ENCODE measurements at regions not wholly inside any gene's neighbourhood (a gene's known extent, or its start where the extent isn't known, plus 50 kb on each side); places are given as distances from the start of the nearest gene placed in this dataset.
"Not testable (repeated sequence)": the region's sequence is repeated elsewhere in the genome, so short reads cannot be mapped to it uniquely, and the experiment has no call there.

DNA sequence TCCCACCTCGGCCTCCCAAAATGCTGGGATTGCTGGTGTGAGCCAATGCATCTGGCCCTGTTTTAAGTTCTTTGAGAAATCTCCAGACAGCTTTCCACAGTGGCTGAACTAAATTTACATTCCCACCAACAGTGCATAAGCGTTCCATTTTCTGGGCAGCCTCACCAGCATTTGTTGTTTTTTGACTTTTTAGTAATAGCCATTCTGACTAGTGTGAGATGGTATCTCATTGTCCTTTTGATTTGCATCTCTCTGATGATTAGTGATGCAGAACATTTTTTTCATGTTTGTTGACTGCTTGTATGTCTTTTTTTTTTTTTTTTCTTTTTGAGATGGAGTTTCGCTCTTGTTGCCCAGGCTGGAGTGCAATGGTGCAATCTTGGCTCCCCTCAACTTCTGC is 117.4 kb upstream of the TBX3 start:
- DNase-seq; in situ Hi-C loops (cut with MboI; ENCODE audit: low pct_unique_long_range_greater_than_20kb, low sequenced_read_pairs): not testable (repeated sequence)

DNA sequence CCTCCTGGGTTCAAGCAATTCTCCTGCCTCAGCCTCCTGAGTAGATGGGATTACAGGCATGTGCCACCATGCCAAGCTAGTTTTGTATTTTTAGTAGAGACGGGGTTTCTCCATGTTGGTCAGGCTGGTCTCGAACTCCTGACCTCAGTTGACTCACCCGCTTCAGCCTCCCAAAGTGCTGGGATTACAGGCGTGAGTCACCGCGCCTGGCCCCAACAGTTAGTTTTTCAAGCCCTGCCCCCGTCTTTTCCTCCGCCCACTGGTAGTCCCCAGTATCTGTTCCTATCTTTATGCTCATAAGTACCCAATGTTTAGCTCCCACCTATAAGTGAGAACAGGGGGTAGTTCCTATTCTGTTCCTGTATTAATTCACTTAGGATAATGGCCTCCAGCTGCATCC is 116.6 kb upstream of the TBX3 start:
- DNase-seq; in situ Hi-C loops (cut with MboI; ENCODE audit: low pct_unique_long_range_greater_than_20kb, low sequenced_read_pairs): not testable (repeated sequence)

DNA sequence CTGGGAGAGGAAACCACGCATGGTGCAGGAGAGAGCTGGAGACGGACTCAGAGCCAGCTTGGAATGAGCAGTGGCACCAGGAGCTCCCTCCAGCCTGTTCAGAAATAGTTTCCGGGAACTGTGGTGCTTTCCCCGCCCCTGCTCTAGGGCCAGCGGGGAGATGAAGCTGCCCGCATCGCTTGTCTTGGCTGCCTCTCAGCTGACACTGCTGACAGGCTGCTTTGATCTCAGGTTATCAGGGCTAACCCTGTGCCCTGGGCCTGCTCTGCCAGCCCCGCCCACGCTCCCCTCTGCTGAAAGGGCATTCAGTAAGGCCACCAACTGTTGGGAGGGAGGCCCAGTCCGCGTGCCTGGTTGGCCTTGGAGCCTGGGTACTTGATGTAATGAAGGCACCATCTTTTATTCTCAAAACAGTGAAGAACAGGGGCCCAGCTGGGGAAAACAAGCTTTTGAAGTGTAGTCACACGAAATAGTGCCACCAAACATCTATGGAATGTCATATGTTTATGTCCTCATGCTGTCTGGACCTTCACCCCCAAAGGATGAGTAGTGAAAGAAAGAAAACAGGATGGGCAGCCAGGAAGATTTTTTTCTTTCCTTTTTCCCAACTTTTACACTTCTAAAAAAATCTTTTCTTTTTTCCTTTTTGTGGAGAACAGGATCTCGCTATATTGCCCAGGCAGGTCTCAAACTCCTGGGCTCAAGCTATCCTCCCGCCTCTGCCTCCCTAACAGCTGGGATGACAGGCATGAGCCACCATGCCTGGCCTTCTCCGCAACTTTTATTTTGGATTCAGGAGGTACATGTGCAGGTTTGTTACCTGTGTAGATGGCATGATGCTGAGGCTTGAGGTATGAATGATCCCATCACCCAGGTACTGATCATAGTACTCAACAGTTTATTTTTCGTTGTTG is 115.9 kb upstream of the TBX3 start:
- no peak for DNase-seq
- in situ Hi-C loops (cut with MboI; ENCODE audit: low pct_unique_long_range_greater_than_20kb, low sequenced_read_pairs), result no loop called here

DNA sequence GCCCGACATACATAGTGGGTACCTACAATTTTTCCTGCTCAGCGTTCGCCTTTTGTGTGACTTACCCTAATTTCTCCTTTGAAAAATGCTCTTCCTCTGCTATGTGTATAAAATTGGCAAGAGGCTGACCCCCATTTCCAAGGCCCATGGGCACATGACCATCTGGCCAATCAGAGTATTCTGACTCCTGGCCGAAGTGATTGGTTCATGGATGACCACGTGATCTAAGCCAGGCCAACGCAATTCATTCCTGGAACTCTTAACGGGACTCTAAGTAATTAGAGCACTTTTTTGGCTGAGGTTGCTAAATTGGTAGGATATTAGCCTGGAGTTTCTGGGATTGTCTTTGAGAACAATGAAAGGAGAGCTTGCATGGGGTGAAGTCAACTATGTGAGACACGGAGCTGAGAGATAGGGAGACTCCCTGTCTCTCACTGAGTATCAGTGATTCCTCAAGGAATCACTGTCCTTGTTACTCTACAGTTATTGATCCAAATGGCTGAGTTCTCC is 110.1 kb upstream of the TBX3 start:
- DNase-seq, result no peak
- in situ Hi-C loops (cut with MboI; ENCODE audit: low pct_unique_long_range_greater_than_20kb, low sequenced_read_pairs), result no loop called here

DNA sequence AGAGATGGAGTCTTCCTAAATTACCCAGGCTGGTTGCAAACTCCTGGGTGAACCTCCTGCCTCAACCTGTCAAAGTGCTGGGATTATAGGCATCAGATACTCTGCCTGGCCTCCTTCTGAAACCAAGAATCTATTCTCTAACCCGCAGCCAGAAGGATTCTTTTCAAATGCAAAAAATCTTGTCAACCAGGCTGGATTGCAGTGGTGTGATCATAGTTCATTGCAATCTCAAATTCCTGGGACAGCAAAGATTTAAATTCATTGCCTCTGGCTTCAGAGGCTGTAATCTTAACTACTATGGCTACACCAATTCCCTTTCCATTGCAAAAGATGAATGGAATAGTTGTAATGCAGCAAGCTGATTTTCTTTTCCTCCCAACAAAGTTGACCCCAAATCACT is 106.3 kb upstream of the TBX3 start:
- no peak for DNase-seq
- in situ Hi-C loops (cut with MboI; ENCODE audit: low pct_unique_long_range_greater_than_20kb, low sequenced_read_pairs), result no loop called here

DNA sequence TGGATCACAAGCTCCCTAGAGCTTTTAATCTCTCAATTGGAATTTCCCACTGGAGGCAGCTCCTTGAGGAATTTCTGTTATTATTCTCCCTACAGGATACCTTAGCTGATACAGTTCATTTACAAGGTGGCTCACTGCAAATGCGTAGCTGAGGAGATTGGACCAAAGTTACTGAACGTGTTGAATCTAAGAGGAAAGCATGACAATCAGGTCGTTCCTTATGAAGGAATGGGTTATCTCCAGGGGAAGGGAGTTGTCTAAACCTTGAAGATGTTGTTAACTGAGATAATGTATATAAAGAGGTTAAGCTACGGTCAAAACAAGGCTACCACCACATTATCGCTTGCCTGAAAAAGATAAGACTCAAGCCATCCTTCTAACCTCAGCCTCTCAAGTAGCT is 105.8 kb upstream of the TBX3 start:
- in situ Hi-C loops (cut with MboI; ENCODE audit: low pct_unique_long_range_greater_than_20kb, low sequenced_read_pairs), result no loop called here
- DNase-seq, result no peak

DNA sequence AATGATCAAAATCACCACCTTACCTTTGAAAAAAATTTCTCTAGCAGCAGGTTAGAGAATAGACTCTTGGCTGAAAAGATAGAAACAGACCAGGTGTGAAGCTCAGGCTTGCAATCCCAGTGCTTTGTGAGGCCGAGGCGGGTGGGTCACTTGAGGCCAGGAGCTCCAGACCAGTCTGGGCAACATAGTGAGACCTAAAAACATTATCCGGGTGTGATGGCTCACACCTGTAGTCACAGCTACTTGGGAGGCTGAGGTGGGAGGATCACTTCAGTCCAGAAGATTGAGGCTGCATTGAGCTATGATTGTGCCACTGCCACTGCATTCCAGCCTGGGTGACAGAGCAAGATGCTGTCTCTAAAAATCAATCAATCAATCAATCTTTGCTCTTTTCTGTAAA is 105.3 kb upstream of the TBX3 start:
- DNase-seq, result no peak
- in situ Hi-C loops (cut with MboI; ENCODE audit: low pct_unique_long_range_greater_than_20kb, low sequenced_read_pairs), result no loop called here

DNA sequence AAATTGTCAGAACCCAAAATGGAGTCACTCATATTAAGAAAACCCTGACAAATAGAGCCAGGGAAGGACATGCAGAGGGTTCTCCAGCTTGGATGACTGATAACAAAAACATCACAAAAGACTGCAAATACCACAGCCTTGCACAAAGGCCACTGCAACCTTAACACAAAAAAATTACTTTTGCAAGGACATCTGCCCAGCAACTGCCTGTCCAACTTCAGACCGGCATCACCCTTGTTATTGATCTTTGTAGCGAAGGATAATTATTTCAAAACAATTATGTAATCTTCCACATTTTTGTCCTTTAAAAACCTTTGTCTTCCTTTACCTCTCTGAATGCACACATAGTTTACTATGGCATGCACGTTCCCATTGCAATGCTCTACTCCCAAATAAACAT is 100.6 kb upstream of the TBX3 start:
- DNase-seq, result no peak
- in situ Hi-C loops (cut with MboI; ENCODE audit: low pct_unique_long_range_greater_than_20kb, low sequenced_read_pairs), result no loop called here

DNA sequence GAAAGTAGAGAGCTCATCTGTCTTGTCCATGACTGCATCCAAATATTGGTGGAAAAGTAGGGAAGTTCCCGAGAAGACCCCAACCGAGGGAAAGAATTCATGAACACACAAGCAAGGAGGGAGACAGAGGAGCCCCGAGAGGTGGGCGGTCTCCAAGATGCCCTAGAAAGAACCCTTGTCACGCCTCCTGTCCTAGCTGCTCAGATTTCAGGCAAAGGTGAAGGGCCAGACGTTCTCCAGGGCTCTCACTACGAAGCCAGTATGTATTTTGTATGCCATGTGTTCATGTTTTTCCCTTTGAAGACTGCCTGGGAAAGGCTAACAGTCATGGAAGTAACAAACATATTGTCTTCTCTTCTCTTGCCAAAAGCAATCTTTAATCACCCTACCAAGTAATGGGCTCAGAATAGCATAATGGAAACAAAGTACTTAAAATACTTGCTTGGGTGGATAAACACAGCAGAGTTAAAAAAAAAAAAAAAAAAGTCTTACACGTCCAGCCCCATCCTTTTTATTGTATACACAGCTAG is 99.2 kb upstream of the TBX3 start:
- in situ Hi-C loops (cut with MboI; ENCODE audit: low pct_unique_long_range_greater_than_20kb, low sequenced_read_pairs), result no loop called here
- DNase-seq, result no peak

DNA sequence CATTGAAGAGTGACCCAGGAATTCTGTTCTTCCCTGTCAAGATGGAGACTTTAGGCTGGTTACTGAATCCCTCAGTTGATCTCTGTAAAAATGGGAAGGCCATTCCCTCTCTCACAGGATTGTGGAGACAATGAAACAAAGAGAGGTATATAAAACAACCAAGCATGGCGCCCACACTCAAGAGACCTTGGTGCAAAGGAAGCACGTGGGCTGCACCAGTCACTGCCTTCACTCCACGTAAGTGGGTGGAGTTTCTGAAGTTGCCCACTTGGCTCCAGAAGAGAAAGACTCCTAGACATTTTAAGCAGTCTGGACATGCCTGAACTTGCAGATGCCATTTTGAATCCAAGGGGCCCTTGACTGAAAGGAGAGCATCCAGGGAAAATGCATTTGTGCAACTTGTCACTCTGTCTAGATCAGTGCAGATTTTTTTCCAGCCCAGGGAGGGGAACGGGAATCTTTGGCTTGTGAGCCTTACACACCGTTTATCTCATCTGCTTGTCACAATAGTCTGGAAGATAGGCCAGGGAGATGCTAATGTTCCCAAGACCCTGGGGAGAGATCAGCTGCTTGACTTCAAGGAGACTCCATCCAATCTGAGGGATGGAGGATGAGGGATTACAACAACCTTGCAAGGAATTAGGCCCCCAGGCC is 96.9 kb upstream of the TBX3 start:
- in situ Hi-C loops (cut with MboI; ENCODE audit: low pct_unique_long_range_greater_than_20kb, low sequenced_read_pairs), result no loop called here
- no peak for DNase-seq

DNA sequence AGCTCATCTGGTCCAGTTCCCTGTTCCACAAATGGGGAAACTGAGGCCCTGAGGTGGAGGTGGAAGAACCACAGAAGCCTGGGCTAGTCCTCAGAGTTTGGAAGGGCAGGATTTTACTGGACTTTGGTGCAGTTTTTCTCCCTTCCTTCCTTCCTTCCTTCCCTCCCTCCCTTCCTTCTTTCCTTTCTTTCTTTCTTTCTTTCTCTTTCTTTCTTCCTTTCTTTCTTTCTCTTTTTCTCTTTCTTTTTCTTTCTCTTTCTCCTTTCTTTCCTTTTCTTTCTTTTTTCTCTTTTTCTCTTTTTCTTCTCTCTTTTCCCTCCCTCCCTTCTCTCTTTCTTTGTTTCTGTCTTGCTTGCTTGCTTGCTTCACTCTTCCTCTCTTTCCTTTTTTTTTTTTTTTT is 95.7 kb upstream of the TBX3 start:
- in situ Hi-C loops (cut with MboI; ENCODE audit: low pct_unique_long_range_greater_than_20kb, low sequenced_read_pairs), result no loop called here
- no peak for DNase-seq

DNA sequence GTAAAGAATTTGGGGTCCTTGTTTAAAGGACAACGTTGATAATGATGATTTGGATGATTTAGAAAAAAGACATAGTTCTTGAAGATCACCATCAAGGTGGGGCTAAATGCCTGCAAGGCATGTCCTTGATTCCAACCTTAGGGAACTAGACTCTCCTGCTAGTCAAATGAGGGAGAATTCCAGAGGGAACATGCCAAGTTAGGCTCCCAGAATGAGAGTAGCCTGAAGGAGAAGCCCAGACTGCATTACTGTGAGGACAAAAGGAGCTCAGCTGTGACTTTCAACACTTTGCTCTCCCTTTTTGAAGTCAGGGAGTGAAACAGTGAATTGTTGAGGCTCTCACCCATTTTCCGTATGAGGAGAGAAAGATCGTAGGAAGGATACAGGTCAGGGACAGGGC is 95.2 kb upstream of the TBX3 start:
- no peak for DNase-seq
- in situ Hi-C loops (cut with MboI; ENCODE audit: low pct_unique_long_range_greater_than_20kb, low sequenced_read_pairs), result no loop called here

DNA sequence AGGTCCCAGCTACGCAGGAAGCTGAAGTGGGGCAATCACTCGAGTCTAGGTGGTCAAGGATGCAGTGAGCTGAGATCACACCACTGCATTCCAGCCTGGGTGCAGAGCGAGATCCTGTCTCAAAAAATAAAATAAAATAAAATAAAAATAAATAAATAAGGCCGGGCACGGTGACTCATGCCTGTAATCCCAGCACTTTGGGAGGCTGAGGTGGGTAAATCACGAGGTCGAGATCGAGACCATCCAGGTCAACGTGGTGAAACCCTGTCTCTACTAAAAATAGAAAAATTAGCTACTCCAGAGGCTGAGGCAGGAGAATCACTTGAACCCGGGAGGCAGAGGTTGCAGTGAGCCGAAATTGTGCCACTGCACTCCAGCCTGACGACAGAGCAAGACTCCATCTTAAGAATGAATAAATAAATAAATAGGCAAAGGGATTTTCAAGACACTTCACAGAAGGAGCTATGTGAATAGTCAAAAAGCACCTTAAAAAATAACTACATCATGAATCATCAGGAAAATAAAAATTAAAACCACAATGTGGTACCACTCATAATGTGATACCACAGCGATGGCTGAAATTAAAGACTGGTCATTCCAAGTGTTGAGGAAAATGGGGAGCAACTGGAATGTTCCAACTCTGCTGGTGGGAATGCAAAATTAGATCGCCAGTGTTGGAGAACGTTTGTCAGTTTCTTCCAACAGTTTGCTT is 92.9 kb upstream of the TBX3 start:
- in situ Hi-C loops (cut with MboI; ENCODE audit: low pct_unique_long_range_greater_than_20kb, low sequenced_read_pairs), result no loop called here
- DNase-seq, result no peak

DNA sequence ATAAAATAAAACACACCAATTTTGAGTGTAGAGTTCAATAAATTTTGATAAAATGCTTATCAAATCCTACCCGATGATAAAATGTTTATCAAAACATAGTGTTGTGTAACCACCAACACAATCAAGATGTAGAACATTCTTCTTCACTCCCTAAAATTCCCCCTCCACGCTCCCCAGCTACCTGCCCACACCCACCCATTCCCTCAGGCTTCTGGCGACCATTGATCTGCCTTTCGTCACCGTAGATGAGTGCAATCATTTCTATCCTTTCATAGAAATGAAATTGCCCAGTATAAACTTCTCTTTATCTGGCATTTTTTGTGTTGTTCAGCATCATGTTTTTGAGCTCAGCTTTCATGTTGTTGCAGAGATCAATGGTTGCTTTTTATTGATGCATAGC is 90.7 kb upstream of the TBX3 start:
- in situ Hi-C loops (cut with MboI; ENCODE audit: low pct_unique_long_range_greater_than_20kb, low sequenced_read_pairs), result no loop called here

DNA sequence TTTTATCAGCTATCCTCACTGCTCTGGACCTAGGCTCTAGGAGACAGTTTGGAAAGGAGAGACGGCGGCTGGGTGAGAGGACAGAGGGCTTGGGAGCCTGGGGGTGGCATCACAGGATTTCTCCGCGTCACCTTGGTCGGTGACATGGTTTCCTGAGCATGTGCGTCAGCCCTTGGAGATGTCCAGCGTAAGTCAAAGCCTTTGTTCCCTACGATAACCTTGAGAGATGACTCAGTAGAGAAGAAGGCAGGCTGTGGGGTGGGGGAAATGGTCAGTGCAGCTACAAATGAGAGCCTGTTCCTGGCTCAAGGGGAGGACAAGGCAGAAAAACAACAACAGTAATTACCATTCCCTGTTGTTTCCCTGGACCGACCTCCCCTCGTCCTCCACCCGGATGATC is 90.2 kb upstream of the TBX3 start:
- DNase-seq, result no peak
- in situ Hi-C loops (cut with MboI; ENCODE audit: low pct_unique_long_range_greater_than_20kb, low sequenced_read_pairs), result no loop called here

More for the DNA sequence above, 90.7 kb upstream of the TBX3 start:
- no peak for DNase-seq

DNA sequence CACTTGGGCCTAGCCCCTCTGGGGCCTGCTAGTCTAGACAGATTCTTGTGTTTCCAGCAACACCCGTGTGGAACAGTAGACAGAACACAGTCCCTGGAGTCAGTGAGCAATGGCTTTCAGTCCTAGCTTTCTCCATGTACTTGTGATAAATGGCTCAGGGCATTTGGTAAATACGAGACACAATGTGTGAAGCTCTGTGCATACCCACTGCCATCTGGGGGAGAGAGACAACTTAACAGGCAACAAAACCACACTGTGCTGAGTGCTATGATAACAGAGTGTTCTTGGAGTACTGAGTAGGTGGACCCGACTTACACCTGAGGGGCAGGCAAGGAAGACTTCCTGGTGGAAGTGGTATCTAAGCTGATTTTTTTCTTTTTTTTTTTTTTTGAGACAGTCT is 86.3 kb upstream of the TBX3 start:
- DNase-seq, result no peak
- in situ Hi-C loops (cut with MboI; ENCODE audit: low pct_unique_long_range_greater_than_20kb, low sequenced_read_pairs), result no loop called here

DNA sequence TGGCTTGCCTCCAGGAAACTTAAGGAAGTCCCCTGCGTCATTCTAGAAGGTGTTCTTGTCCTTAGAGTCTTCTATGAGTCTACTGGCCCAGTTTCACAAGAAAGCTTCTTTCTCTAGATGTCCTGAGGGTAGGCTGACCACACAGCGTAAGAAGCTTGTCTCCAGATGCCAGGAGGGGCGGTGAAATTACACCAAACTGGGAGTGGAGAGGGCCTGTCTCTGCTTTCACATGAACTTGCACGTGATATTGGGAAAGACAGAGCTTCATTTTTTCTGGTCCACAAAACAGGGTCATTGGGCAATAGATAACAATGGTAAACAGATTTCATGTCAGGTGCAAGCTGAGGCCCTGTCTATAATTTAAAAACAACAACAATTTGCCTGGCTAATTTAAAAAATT is 85.7 kb upstream of the TBX3 start:
- in situ Hi-C loops (cut with MboI; ENCODE audit: low pct_unique_long_range_greater_than_20kb, low sequenced_read_pairs), result no loop called here
- DNase-seq, result no peak

DNA sequence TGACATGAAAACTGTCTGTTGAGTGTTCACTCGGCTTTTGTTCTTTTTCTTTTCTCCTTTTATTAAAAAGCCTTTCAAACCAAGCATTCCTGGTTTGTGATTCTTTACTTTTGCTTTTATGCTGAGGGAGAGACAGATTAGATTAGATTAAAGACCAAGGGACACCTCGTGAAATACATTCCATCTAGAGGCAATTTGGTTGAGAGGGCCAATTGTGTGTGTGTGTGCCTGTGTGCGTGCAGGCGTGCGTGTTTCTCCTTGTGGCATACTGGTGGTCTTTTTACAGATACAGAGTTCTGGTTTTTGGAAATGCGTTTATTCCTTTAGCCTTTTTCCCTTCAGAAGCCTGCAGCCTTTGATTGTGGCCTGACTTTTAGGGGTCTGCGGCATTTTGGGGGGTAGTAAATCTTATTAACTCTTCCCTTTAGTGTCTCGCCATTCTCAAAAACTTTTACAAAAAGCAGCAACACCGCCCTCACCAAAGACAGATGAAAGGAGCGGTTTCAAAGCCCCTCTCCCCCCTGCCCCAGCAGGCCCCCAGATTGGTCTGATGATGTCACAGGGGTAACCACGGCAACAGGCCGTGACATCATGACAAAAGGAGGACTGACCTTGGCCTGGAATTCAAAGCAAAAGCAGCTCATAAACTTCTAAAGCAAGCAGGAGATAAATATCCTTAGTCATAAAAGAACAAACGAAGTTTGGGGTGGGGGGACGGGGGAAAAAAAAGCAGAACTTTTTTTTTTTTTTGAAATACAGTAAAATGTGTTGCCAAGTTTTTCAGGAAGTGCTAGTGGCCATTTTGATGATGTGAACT is 84.1 kb upstream of the TBX3 start:
- in situ Hi-C loops (cut with MboI; ENCODE audit: low pct_unique_long_range_greater_than_20kb, low sequenced_read_pairs), result no loop called here
- DNase-seq, result peak; percentile 19
